ENCODE measurements at regions not wholly inside any gene's neighbourhood (a gene's known extent, or its start where the extent isn't known, plus 50 kb on each side); places are given as distances from the start of the nearest gene placed in this dataset.
"Not testable (repeated sequence)": the region's sequence is repeated elsewhere in the genome, so short reads cannot be mapped to it uniquely, and the experiment has no call there.

DNA sequence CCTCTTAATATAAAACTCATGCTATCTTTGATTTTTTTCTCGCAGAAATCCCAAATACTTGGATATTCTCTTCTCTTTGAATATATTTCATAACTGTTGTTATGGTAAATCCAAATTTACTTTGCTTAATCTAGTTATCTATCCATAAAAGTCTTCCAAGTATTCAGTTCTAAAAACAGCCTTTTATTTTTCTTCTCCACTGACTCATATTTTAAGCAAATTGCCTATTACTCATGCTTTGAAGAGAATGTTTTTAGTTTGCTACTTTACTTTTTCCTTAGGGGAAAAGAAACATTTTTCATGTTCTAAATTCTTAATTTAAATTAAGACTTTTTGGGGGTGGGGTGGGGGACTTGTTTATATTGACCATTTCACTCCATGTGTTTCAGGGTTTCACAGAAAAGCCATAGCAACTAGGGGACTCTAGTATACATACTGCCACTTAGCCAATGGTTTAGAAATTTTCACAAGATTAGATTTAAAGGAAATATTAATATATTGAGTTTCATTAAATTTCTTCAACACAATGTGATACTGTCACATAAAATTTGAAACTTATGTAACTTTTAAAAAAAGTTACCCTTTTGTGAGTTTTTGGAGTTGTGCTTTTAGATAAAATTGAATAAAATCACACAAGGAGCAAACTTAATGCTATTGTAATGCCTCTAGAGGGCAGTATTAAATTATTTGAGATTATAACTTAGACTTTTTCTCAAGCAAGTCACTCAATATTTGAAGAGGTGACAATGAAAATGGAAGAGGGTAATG is 545.8 kb upstream of the ARRDC3 start:
- ATAC-seq (peak; percentile 51), DNase-seq (ENCODE audit: low spot score) (no peak)

- ATAC-seq: no peak
- no peak for DNase-seq (ENCODE audit: low spot score)
Measured at GRCh38 chr5:91927439-91927838, 544.3 kb upstream of the ARRDC3 start.

GRCh38 chr5:91925249-91925648 is 542.1 kb upstream of the ARRDC3 start:
- DNase-seq (ENCODE audit: low spot score): peak; percentile 49
- peak; percentile 90 for ATAC-seq

DNA sequence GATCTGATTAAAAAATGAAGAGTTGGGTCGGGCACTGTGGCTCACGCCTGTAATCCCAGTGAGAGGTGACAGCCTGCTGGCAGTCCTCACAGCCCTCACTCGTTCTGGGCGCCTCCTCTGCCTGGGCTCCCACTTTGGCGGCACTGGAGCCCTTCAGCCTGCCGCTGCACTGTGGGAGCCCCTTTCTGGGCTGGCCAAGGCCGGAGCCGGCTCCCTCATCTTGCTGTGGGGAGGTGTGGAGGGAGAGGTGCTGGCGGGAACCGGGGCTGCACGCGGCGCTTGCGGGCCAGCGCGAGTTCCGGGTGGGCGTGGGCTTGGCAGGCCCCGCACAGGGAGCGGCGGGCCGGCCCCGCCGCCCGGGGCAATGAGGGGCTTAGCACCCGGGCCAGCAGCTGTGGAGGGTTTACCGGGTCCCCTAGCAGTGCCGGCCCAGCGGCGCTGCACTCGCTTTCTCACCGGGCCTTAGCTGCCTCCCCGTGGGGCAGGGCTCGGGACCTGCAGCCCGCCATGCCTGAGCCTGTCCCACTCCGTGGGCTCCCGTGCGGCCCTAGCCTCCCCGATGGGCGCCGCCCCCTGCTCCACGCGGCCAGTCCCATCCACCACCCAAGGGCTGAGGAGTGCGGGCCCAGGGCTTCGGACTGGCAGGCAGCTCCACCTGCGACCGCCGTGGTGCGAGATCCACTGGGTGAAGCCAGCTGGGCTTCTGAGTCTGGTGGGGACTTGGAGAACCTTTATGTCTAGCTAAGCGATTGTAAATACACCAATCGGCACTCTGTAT is 534.1 kb upstream of the ARRDC3 start:
- DNase-seq (ENCODE audit: low spot score); ATAC-seq: not testable (repeated sequence)

- no peak for DNase-seq (ENCODE audit: low spot score)
- ATAC-seq: no peak
Measured at GRCh38 chr5:91910655-91911054, 527.5 kb upstream of the ARRDC3 start.

- DNase-seq (ENCODE audit: low spot score) (no peak), ATAC-seq (no peak)
Measured at GRCh38 chr5:91910247-91910646, 527.1 kb upstream of the ARRDC3 start.

DNA sequence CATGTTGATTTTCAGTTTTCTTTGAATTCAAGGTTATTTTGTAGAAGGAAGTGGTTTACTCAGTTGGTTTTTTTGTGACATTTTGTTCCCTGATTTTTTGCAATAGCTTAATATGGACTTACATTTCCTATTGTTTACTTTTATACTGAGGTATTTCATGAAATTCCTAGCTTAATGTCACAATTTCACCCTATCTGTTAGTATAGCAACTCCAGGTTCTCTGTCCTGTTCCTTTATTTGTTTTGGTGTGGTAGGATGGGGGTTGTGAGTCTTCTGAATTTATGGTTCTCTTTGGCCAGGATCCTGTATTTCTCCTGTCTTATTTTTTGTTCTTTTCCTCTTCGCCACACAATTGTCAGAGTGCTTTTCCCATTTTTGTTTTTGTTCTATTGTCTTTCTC is 523.4 kb upstream of the ARRDC3 start:
- ATAC-seq: no peak
- no peak for DNase-seq (ENCODE audit: low spot score)

DNA sequence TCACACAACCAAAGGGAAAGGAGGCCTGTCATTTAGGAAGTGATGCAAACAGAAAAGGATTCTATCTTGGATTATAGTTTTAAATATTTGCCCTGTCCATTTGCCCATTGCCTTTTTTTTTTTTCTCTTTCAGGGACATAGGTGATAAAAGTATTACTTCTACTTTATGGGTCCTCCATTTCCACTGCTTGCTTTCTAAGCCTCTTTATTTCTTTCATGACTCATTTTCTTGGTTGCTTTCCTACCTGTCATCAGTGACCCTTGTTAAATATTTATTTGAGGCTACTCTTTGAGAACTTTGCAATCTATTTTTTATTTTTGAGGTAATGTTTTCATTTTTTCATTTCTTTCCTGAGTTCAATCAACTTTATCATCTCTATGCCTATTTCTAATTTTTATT is 522.9 kb upstream of the ARRDC3 start:
- ATAC-seq: no peak
- no peak for DNase-seq (ENCODE audit: low spot score)

DNA sequence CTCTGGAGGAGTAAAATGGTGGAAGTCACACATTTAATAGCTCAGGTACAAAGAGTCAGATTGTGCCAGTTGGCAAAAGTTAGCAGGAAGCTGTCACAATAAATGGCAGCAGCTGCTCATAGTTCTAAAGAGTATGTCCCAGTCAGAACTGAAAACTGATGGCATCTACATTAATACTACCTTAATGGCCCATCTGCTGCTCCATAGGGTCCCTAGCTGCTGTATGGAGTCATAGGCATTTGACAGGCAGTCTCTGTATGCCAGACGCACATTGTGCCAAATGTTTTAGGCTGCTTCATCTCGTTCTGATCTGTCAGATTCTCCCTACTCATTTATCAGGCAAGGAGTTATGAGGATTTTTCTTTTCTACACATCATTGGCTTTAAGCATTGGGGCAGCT is 515.8 kb upstream of the ARRDC3 start:
- ATAC-seq (no peak), DNase-seq (ENCODE audit: low spot score) (no peak)

- no peak for DNase-seq (ENCODE audit: low spot score)
- ATAC-seq: no peak
Measured at GRCh38 chr5:91898019-91898418, 514.9 kb upstream of the ARRDC3 start.

GRCh38 chr5:91888810-91889209 is 505.7 kb upstream of the ARRDC3 start:
- ATAC-seq (no peak), DNase-seq (ENCODE audit: low spot score) (no peak)

DNA sequence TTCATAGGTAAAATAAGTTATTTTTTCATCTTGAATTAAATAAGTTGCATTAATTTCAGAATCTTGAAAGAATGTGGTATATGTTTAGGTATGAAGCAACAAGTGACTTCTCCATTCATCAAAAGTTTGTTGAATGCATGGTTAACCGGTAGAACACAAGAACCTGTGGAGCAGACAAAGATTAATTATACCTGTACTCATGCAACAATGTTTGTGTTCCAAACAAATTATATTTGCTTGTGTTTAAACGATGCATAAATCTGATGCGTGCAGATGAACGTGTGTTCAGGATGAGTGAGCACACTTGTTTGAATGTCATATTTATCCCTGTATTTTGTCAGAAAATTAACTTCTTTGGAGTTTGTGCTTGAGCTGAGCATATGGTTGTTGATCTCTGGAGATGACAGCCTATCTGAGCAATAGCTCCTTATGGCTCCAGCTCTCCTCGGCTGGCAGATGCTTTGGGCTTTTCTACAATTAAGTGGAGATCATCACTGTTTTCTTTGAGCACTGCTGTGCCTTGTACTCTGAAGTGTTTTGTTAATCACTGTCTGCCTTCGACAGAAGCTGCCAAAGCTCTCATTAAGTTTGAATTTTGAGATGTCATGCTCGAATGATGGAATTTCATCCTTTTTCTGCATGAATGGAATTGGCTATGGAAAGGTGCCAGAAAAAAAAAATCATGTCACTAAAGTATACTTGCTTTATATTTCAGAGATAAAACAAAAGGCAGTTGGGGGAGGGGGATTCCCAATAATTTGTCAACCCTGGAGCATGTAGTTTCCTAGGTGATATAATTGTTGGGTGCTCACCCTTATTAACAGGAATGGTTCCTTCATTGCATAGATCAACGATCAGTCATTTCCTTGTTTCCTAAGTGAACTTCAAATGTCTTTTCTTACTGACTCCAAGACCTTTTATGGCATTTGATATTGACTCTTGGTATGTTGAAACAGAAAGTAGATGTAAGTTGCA is 502.5 kb upstream of the ARRDC3 start:
- ATAC-seq (no peak), DNase-seq (ENCODE audit: low spot score) (no peak)

GRCh38 chr5:91884036-91884435 is 500.9 kb upstream of the ARRDC3 start:
- DNase-seq (ENCODE audit: low spot score): no peak

GRCh38 chr5:91875196-91875779 is 492.2 kb upstream of the ARRDC3 start:
- no peak for DNase-seq (ENCODE audit: low spot score)
- ATAC-seq: no peak

More at GRCh38 chr5:91884036-91884435, 500.9 kb upstream of the ARRDC3 start:
- no peak for ATAC-seq

DNA sequence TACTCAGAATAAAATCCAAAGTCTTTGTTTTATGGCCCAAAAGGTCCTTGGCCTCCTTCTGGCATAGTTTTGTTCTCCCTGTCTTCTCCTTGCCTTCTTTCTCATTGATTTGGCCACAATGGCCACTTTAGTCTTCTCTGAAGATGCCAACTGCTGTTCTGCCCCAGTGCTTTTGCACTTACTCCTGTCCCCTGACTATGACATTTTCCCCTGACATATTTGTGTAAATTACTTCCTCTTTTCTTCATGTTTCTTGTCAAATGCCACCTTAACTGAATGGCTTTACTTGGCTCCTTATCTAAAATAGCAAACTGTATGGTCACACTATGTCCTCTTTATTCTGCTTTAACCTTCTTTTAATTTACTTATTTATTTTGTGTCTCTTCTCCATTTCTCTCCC is 484.7 kb upstream of the ARRDC3 start:
- DNase-seq (ENCODE audit: low spot score) (no peak), ATAC-seq (no peak)

- ATAC-seq: no peak
Measured at GRCh38 chr5:91865915-91866314, 482.8 kb upstream of the ARRDC3 start.

DNA sequence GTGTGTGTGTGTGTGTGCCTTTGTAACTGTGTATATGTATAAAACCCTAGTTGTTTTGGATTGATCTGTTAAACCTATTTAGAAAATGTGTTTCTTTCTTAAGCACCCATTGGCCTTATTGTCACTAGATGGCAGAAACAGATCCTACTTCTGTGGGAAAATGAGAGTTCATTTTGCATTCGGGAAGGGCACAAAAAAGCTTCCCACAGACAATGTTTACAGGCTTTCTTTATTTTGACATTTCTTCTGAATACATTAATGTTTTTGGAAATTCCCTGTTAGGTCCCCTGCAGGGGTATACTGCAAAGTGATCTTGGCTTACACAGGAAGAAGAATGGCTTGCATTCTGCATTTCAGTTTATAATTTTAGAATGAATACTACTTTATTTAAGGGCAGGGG is 481.8 kb upstream of the ARRDC3 start:
- no peak for DNase-seq (ENCODE audit: low spot score)
- no peak for ATAC-seq

More at GRCh38 chr5:91865915-91866314, 482.8 kb upstream of the ARRDC3 start:
- no peak for DNase-seq (ENCODE audit: low spot score)

- no peak for ATAC-seq
- no peak for DNase-seq (ENCODE audit: low spot score)
Measured at GRCh38 chr5:91851670-91852069, 468.6 kb upstream of the ARRDC3 start.

DNA sequence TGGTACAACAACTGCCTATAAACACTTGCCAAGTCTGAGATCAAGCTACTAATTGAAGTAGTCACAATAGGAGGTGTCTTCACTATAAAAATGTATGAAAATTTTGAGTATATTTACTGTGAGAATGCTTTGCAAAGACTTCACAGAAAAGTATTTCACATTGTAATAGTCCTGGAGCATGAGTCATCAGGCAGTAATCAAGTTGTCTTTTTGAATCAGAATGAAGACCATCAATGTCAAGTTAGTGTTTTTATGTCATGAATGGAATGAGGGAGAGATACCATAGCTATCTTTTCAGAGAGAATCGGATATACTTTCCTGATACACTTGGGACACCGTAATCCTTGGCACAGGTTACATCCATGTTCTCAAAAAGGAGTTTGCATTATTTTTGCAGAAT is 466.9 kb upstream of the ARRDC3 start:
- ATAC-seq (no peak), DNase-seq (ENCODE audit: low spot score) (no peak)

DNA sequence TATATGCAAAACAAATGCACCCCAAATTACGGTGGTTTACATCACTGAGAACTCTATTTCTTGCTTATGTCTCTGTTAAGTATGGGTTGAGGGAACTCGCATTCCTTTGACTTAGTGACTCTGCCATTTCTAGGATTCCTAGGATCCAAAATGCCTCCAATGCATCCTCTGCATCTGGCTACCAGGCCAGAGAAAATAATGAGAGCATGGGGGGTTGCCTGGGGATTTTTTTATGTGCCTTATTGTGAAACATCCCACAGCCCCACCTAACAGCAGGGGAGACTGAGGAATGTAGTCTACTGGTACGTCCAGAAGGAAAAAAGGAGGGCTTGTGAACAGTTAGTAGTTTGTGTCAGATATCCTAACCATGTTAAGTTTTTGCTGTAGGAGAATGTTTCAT is 466.0 kb upstream of the ARRDC3 start:
- DNase-seq (ENCODE audit: low spot score) (no peak), ATAC-seq (no peak)

GRCh38 chr5:91848453-91848852 is 465.3 kb upstream of the ARRDC3 start:
- DNase-seq (ENCODE audit: low spot score) (no peak), ATAC-seq (no peak)
